Stimulated activated CD4-positive, alpha-beta T cell treated with anti-CD3 and anti-CD28 coated beads, Interleukin-2, amount 100 ng/mL, for 48 hours (primary cell): ENCODE measurements at regions not wholly inside any gene's neighbourhood (a gene's known extent, or its start where the extent isn't known, plus 50 kb on each side); places are given as distances from the start of the nearest gene placed in this dataset.
"Not testable (repeated sequence)": the region's sequence is repeated elsewhere in the genome, so short reads cannot be mapped to it uniquely, and the experiment has no call there.

Experiments used
- DNase-seq, 2 donors: peaks; one replicate each; pipeline ENCODE4 v3.0.0-alpha.2; 2020

DNA sequence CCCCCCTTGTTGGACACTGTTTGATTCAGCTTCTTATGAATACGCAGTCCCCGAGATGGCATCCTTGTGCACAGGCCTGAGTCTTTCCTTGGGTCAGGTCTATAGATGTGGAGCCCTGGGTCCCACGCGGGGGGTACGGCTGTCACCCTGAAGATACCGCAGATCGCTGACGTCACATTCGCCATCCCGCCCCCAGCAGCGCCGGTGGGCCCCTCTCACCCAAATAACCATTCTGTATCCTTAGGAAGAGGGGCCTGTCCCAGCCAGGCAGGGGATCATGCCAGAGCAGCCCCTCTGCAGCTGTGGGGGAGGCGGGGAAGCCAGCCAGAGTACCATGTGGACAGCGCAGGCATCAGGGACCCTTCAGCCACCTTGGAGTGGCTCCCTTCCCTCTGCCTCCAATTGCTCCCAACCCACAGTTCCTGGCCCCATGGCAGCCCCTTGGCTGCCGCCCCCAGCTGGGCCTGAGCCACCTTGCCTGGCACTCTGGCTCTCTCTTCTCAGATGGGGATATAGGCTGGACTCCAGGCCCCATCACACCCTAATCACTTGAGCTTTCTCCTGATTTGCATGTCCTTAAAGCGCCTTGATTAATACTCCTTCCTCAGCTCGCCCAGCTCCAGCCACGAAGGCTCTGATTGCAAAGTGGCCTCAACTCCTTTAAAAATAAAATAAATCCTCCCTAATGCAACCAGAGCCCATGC is 189.8 kb downstream of the C9orf50 start:
- no peak for DNase-seq

DNA sequence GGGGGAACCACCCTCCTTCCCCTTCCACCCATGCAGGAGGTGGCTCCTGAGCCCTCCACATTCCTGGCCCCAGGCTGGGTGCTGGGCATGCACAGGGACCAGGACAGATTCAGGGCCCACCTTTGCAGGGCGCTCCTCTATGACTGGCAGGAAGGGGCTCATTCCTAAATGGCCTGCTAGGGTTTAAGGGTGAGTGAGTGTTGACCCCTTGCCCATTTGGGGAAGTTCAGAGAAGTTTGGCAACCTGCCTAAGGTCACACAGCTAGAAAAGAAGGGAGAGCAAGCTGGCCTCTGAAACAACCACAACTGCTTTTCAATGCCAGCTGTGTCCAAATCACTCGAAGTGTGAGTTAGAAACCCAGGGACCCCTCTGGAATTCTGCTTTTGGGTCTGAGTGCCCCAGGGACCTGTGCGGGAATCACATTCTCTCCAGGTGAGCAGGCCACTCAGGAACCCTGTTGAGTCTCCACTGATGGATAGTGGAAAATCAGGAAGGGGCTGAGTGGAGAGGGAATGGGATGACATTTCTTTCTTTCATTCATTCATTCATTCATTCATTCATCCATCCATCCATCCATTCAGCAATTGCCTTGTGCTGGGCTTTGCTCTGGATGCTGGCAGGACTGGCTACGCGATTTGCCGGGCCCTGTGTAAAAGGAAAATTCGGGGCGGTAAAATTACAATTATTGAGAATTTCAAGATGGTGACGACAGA is 191.9 kb downstream of the C9orf50 start:
- DNase-seq = no peak

DNA sequence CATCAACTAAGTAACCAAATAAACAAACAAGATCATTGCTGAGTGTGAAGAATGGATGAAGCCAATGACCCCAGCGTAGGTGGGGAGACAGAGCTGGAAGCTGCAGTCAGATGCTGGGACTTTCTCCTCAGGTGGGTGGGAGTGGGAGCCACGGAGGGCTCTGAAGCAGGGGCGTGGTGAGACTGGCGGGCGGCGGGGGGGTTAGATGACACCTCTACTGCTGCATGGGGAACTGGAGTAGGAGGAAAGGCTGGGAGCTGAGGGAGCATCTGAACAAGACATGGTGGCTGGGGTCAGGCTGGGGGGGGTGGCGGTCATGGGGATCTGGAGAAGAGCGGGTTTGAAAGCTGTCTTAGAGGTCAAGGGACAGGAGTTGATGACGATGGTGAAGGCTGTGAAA is 193.8 kb downstream of the C9orf50 start:
- DNase-seq = no peak

DNA sequence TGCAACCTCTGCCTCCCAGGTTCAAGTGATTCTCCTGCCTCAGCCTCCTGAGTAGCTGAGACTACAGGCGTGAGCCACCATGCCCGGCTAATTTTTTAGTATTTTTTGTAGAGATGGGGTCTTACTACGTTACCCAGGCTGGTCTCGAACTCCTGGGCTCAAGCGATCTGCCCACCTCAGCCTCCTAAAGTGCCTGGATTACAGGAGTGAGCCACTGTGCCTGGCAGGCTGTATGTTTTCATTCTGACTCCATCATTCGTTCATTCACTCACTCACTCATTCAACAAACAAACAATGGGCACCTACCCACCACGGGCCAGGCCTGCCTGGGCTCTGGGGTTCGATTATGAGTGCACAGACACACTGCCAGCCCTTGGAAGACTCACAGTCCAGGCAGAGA is 197.1 kb downstream of the C9orf50 start:
- not testable (repeated sequence) for DNase-seq

DNA sequence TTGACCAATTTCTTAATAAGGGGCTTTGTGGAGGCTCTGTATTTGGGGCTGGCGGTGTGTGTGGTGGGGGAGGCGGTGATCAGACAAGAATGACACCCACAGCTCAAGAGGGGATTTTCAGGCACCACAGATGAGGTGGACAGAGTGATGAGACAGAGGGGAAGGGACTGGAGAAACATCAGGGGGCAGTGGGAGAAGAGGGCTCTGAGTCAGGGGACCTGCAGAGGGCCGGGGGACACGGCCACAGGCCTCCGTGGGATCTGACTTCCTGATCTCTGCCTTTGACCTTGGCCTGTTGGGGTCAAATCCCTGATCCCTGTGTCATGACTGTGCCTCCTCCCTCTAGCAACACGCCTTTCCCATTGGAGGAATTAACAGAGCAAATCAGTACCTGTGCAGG is 197.7 kb downstream of the C9orf50 start:
- DNase-seq = no peak

DNA sequence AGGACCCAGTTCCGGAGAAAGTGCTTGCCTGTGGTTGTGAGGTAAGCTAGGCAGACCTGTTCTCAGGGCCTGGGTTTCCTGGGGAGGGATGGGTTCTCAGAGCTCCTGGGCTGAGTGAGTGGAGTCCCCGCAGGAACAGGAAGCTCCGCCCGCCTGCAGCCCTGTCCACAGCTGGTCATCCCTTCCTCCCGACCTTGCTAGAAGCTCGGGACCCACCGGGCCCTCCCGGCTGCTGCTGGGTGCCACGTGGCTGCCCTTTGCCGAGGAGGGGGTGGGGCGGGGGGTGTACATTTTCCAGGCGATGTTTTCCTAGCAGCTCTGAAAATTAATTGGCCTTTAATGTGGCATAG is 198.1 kb downstream of the C9orf50 start:
- no peak for DNase-seq

DNA sequence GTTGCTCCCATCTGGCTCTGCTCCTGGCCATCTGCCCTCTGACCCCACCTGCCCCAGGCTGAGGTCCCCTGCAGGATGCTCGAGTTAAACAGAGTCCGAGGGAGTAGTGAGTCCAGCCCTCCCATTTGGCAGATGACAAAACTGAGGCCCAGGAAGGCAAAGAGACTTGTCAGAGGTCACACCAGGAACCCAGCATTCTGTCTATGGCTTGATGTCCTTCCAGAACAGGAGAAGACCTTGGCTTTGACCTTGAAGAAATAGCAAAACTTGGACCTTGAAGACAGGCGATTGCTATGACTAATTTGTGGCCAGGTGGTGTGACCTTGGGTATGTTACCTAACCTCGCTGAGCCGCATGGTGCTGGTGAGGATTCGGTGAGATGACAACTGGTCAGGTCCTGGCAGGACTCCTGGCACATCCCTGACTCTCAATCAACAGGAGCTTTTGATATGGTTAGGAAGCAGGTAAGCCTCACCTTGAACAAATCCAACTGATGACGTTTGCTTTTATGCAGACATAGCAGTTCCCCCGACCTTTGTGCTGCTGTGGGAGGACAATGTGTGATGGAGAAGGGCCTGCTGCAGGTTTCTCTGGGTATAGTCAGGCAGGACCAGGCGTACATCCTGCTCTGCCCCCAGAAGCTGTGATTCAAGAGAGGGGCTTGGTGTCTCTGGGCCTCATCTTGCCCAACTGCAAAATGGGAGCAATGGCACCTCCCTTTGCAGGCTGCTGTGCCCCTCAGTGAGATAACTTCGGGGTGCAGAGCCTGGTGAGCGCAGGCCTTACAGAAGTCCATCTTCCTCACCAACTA is 198.7 kb downstream of the C9orf50 start:
- no peak for DNase-seq

DNA sequence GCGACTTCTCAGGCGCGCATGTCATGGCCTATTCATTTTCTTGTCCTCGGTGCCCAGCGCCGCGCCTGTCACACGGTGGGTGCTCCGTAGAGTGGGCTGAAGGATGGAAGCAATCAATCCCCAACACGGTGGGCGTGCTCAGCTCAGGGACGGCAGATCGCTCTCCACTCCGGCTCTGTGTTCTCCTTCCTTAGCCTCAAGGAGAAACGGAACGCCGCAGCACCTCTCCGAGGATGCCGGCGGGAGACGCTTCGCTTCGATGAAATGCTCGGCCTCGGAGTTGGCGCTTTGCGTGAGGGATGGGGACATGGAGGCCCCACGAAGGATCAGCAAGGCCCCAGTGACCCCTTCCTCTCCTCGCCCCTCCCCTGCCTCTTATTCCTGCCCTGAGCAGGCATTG is 199.5 kb downstream of the C9orf50 start:
- DNase-seq = no peak

DNA sequence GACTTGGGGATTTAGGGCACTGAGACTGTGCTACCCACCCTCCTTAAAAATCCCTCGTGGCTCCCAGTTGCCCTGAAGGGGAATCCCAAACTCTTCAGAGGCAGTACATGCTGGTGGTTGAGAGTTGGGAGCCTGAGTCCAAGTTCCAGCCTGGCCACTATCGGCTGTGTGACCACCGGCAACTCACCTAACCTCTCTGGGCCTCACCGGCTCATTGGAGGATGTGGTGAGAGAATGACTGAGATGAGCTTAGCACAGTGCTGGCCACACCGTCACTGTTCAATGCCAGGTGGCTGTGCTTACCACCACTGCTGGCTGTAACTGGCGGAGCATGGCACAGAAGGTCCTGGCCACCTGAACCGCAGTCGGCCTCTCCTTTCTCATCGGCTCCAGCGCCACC is 200.2 kb downstream of the C9orf50 start:
- no peak for DNase-seq

DNA sequence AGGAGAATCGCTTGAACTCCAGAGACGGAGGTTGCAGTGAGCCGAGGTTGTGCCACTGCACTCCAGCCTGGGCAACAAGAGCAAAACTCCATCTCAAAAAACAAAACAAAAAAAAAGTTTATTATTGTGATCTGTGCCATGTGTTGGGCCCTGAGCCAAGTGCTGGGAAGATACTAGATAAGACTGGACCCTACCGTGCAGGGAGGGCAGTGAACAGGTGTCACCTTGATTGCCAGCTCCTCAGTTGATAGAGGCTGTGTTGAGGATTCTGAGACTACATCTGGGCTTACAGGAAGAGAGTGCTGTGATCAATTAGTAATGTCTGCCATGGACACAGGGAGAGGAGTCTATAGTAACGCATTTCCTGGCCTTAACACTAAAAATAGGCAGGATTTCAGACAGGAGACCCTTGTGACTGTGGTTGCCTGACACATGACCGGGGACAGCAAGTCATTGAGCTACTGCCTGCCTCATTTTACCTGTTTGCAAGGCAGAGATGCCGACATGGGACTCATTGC is 201.5 kb downstream of the C9orf50 start:
- no peak for DNase-seq

DNA sequence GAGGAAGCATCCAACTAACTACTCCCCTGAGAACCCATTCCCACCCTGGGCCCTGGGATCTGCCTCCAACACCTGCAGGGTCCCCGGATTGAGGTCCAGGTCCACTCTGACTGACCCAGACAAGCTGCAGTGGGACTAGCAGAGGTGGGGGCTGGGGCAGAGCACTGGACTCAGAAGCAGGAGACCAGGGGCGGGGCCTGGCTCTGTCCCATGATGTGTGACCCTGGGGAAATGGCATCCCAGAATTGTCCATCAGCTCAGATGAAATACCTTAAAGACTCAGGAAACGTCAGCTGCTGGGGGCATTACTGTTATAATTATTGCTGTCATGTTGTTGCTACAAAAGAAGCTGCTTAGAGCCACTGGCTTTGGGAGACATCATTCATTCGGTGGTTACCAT is 202.4 kb downstream of the C9orf50 start:
- no peak for DNase-seq

DNA sequence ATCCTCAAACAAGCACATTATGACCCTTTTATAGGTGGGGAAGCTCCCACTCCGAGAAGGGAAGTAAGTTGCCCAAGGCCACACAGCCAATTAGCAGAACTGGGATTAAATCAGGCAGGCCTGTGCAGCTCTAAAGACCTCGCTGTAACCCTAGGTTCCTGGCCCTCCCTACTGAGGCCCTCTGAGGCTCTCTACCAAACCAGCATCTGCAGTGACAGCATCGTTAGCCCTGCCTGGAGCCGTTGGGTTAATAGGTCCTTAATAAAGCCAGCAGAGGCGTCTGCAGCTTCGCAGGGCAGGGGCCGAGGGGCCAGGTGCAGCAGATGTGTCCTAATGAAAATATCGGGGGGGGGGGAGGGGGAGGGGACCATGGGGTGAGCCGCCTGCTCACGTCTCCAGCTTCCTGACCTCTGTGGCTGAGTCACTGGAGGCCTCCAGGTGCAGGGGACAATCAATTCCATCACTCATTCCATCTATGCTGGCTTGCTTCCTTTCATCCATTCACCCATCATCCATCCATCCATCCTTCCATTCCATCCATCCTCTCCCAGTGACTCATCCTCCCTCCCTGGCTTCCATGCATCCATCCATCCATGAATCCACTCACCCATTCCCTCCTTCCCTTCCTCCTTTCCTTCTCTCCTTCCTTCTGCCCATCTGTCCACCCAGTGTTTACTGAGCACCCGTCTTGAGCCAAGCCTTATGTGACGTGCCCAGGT is 203.9 kb downstream of the C9orf50 start:
- DNase-seq = no peak

DNA sequence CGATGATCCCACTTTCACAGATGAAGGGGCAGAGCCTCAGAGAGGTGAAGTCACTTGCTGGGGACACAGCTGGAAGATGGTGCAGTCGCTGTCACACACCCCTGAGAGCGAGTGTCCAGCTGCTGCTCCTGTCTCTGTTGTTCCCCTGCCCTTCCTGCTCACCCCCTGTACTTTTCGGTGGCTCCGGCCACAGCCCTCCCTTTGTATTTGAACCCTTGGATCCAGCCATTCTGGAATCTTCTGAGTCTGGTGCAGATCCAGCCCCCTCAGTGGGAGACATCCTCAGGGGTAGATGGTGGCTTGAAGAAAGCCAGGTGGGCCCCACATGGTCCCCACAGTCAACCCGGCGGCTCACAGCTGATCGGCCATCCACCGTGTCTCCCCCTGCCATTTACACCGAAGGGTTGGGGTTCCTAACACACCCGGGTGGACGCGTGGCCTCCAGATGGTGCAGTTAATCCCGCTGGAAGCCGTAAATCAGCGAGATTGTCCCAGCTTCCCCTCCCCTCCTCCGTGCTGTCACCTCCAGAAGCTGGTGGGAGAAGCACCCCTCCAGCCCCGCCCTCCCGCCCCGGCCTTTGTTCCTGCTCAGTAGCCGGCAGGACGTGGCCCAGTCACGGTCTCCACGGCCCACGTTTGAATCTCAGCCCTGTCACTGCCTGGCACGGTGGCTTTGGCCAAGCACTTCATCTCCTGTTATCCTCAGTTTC is 204.8 kb downstream of the C9orf50 start:
- DNase-seq = no peak

DNA sequence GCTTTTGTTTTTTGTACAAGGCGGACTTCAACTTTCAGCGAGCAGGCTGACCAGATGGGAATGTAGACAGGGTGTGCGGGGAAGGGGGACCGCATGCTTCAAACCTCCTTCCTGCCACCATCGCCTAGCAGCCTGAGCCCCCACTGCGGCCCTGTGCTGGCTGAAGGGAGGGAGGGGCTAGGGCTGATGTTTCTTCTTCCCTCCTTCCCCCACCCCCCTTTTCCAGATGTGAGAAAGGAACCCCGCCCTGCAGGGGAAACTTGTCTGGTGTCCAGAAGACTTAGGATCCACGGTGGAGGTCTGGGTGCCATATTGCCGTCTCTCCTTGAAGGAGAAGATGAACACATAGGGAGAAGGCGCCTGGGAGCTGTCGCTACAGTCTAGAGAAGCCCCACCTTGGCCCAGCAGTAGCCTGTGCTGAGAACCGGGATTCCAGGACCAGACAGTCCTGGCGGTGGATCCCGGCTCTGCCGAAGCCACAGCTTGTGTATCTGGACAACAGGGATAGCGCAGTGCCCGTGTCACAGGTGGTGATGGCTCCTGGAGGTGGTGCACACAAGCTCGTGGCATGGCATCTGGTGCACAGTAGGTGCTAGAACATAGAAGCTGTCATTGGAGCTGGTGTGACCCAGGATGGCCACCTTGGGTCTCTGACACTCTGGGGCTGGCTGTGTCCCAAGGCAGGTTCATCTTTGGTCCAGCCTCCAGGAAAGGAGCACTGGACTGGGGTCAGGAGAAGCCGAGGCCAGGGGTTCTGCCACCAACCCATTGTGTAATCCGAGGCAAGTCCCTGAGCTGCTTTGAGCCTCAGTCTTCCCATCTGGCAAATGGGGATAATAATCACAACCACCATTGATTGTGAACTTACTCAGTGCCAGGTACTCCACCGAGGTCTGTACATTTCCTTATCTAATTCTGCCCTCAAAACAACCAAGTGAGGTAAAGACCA is 205.6 kb downstream of the C9orf50 start:
- DNase-seq = no peak

DNA sequence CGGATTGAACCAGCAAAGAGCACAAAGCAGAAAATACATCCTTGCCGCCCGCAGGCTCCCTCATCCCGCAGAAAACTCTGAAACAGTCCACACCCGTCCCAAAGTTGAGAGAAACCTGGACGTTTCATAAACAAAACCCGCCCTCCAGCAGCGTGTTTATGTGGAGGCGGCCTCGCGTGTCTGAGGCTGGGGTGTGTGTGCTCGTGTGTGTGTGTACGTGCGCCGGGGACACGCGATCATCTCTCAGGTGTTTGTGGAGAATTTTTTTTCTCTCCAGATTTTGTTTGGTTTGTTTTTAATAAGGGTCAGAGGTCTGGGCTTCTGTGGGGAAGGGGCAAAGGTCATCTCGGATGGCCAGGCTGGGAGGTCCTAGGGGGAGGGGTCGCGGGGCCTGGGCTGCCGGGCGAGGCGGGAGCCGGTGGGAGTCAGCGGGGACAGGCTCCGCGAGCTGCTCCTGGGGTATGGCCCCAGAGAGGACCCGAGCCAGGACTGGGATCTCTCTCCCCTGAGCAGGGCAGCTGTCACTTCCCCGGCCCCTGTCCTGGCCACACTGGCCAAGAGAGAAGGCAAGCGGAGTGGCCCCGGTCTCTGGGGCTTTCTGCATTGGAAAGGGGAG is 206.4 kb downstream of the C9orf50 start:
- no peak for DNase-seq

DNA sequence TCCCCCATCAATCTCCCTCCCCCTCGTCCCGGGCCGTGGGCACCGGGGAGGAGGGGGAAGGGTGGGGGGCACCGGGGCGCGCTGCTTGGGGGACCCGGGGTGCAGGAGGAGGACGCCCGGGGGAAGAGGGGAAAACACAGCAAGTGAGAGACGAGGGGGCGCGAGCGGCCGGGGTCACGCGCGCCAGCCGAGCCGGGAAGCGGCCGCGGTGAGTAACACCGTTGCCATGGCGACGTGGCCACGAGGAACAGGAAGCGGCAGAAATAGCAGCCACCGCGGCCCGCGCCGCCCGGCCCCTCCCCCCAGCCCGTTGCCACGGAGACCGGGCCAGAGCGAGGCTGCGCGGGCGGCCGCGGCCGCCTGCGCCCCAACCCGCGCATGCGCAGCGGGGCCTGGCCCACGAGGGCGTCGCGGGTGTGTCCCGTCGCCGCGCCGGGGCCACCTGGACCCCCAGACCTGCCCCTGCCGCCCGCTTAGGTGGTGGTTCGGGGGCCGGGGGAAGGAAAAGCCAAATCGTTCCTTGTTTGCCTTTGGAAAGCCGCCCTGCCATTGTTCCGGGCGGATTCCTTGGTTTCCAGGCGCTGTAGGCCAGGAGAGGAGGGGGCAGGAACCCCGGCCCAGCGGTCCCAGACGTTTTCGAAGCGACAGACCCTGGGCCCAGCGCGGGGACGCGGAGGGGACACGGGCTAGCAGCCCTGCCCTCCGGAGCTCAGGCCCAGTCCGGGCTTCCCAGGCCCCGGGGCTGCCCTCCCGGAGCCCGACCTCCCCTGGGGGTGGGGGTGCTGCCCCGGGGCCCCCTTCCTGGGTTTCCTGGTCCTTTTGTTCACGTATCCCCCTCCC is 207.1 kb downstream of the C9orf50 start:
- peak; percentile 99 to 100 for DNase-seq

DNA sequence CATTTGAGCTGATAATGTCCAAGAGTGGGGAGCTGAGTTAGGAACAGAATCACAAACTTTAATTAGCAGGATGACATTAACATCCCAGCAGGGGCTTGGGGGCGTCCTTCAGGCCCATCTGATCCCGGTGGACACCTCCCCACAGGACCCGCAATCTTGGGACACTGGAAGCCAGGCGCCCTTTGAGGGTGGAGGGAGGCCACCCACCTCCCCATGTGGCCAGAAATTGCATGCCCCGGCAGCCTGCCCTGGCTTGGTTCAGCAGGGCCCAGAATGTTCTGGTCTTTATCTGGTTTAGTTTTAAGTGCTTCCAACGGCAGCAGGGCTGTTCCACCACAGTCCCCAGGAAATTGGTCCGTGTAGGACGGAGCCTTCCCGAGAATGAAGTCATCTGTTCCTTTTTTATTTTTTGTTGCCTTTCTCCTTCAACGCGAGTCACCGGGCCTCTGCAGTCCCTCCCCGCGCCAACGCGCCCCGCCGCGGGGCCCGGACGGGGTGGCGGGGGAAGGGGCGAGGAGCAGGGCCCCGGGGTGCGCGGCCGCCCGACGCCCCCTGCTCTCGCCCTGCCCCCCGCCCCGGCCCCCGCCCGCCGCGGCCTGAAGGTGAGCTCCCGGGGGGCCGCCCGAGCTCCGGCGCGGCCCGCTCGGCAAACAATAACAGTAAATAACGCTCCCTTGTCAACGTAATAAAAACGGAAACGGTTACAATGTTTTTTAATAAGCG is 207.9 kb downstream of the C9orf50 start:
- peak in 1 of 2 donors; percentile 32 for DNase-seq

DNA sequence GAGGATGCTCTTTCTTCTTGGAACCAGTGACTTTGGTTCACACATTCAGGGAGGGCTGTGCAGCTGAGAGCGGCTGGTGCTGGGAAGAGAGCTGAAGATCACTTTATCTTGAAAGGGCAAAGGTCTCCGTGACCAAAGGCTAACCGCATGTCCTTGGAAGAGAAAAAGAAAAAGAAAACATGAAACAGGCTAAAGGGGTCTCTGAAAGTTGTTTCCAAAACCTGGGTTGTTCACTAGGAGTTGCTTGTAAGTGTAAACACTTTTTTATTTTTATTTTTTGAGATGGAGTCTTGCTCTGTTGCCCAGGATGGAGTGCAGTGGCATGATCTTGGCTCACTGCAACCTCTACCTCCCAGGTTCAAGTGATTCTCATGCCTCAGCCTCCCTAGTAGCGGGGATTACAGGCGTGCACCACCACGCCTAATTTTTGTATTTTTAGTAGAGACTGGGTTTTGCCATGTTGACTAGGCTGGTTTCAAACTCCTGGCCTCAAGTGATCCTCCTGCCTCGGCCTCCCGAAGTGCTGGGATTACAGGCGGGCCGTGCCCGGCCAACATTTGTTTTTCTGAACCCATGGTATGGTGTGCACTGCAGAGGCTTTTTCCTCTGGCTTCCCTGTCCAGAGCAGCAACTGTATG is 208.6 kb downstream of the C9orf50 start:
- not testable (repeated sequence) for DNase-seq
